GM18951 (cell line): ENCODE measurements at regions not wholly inside any gene's neighbourhood (a gene's known extent, or its start where the extent isn't known, plus 50 kb on each side); places are given as distances from the start of the nearest gene placed in this dataset.

Experiments used
- POLR2A ChIP-seq: IDR thresholded peaks from 4 replicates; pipeline ENCODE4 v1.6.1; 2011; ENCODE audit warnings: mild to moderate bottlenecking; ENCODE audit not compliant: insufficient read length, insufficient read depth; ENCODE audit errors: extremely low read depth
- in situ Hi-C: fragments of 300-500 bp; cut with MboI; formaldehyde crosslinking; loops from one replicate; pipeline ENCODE4 v1.12.0; 2022; ENCODE audit warnings: low sequenced_read_pairs, mixed read lengths, inconsistent platforms; ENCODE audit not compliant: unreplicated experiment

GRCh38 chr7:135812148-135812547 lies 63.5 kb upstream of the FAM180A start:
- no peak for TF ChIP-seq POLR2A
- in situ Hi-C loops = no loop called here

GRCh38 chr7:135811506-135811905 lies 62.9 kb upstream of the FAM180A start:
- TF ChIP-seq POLR2A = no peak
- in situ Hi-C loops = no loop called here

- in situ Hi-C loops = no loop called here
- no peak for TF ChIP-seq POLR2A
Measured at GRCh38 chr7:135808206-135808605, 59.6 kb upstream of the FAM180A start.

- no peak for TF ChIP-seq POLR2A
- in situ Hi-C loops = loop anchor here (5.0 kb wide), 1 partner anchor 204 kb away; no protein-coding TSS in a partner anchor
Measured at GRCh38 chr7:135803143-135803542, 54.5 kb upstream of the FAM180A start.

GRCh38 chr7:135802697-135803096 lies 54.1 kb upstream of the FAM180A start:
- TF ChIP-seq POLR2A = no peak
- in situ Hi-C loops = loop anchor here (5.0 kb wide), 1 partner anchor 205 kb away; no protein-coding TSS in a partner anchor

GRCh38 chr7:135801877-135802276 lies 53.3 kb upstream of the FAM180A start:
- no peak for TF ChIP-seq POLR2A
- in situ Hi-C loops = loop anchor here (5.0 kb wide), 1 partner anchor 205 kb away; no protein-coding TSS in a partner anchor

- no peak for TF ChIP-seq POLR2A
- in situ Hi-C loops = loop anchor here (5.0 kb wide), 1 partner anchor 206 kb away; no protein-coding TSS in a partner anchor
Measured at GRCh38 chr7:135801045-135801693, 52.6 kb upstream of the FAM180A start.

- TF ChIP-seq POLR2A = no peak
- in situ Hi-C loops = loop anchor here (5.0 kb wide), 1 partner anchor 207 kb away; no protein-coding TSS in a partner anchor
Measured at GRCh38 chr7:135800560-135800959, 51.9 kb upstream of the FAM180A start.

GRCh38 chr7:135799881-135800280 lies 51.3 kb upstream of the FAM180A start:
- no peak for TF ChIP-seq POLR2A
- in situ Hi-C loops = loop anchor here (5.0 kb wide), 1 partner anchor 207 kb away; no protein-coding TSS in a partner anchor
